Esophagus muscularis mucosa (tissue), 3 donors: ENCODE measurements at regions not wholly inside any gene's neighbourhood (a gene's known extent, or its start where the extent isn't known, plus 50 kb on each side); places are given as distances from the start of the nearest gene placed in this dataset.

Experiments used
- CTCF ChIP-seq, 3 experiments: fragments of 200-600 bp in 2 of 3; fragments of 450-650 bp in 1 of 3; sonication (generic) in 2 of 3; IDR thresholded peaks; one replicate each; pipeline ENCODE4 v1.5.1; 2017 to 2019; ENCODE audit warnings: antibody characterized with exemption in 3 of 3, mild to moderate bottlenecking in 2 of 3, moderate library complexity in 1 of 3
- POLR2A ChIP-seq: fragments of 450-650 bp; IDR thresholded peaks from one replicate; pipeline ENCODE4 v1.6.1; 2017; ENCODE audit warnings: antibody characterized with exemption, moderate library complexity, mild to moderate bottlenecking, low read depth
- POLR2AphosphoS5 ChIP-seq, 2 donors: sonication (generic); formaldehyde crosslinking; IDR thresholded peaks; one replicate each; pipeline ENCODE4 v1.6.1; 2017; ENCODE audit warnings: antibody characterized with exemption in 2 of 2

- TF ChIP-seq POLR2AphosphoS5 (IDR thresholded peaks at IDR 0.05) (no peak), CTCF (IDR thresholded peaks at IDR 0.05) (no peak), POLR2A (no peak)
Measured at GRCh38 chr7:80372415-80372814, 139.4 kb downstream of the GNAT3 start.
